ENCODE measurements at regions not wholly inside any gene's neighbourhood (a gene's known extent, or its start where the extent isn't known, plus 50 kb on each side); places are given as distances from the start of the nearest gene placed in this dataset.
A peak's percentile ranks its signal among the peaks of the same experiment; 100 is the strongest.

GRCh38 chr18:2108591-2108990 is 462.7 kb downstream of the METTL4 start:
- DNase-seq (ENCODE audit: low read depth) = peak; percentile 30
- no peak overlapping the region for H3K4me3 ChIP-seq (ENCODE audit: low read length)
- TF ChIP-seq, protein P1, sequence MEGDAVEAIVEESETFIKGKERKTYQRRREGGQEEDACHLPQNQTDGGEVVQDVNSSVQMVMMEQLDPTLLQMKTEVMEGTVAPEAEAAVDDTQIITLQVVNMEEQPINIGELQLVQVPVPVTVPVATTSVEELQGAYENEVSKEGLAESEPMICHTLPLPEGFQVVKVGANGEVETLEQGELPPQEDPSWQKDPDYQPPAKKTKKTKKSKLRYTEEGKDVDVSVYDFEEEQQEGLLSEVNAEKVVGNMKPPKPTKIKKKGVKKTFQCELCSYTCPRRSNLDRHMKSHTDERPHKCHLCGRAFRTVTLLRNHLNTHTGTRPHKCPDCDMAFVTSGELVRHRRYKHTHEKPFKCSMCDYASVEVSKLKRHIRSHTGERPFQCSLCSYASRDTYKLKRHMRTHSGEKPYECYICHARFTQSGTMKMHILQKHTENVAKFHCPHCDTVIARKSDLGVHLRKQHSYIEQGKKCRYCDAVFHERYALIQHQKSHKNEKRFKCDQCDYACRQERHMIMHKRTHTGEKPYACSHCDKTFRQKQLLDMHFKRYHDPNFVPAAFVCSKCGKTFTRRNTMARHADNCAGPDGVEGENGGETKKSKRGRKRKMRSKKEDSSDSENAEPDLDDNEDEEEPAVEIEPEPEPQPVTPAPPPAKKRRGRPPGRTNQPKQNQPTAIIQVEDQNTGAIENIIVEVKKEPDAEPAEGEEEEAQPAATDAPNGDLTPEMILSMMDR (conservative IDR thresholded peaks at IDR 0.05; ENCODE audit: low read depth, low read length) = no peak

GRCh38 chr18:2111456-2111855 is 459.8 kb downstream of the METTL4 start:
- TF ChIP-seq, protein P1 (conservative IDR thresholded peaks at IDR 0.05; ENCODE audit: low read depth, low read length) = no peak
- H3K4me3 ChIP-seq (ENCODE audit: low read length) = no peak overlapping the region
- no peak for DNase-seq (ENCODE audit: low read depth)

- DNase-seq (ENCODE audit: low read depth) = no peak
- TF ChIP-seq, protein P1 (conservative IDR thresholded peaks at IDR 0.05; ENCODE audit: low read depth, low read length) = no peak
- no peak overlapping the region for H3K4me3 ChIP-seq (ENCODE audit: low read length)
Observed at GRCh38 chr18:2112435-2113045, 458.8 kb downstream of the METTL4 start.

- H3K4me3 ChIP-seq (ENCODE audit: low read length) = no peak overlapping the region
- TF ChIP-seq, protein P1 (conservative IDR thresholded peaks at IDR 0.05; ENCODE audit: low read depth, low read length) = no peak
- DNase-seq (ENCODE audit: low read depth) = no peak
Observed at GRCh38 chr18:2114289-2114688, 457.0 kb downstream of the METTL4 start.

GRCh38 chr18:2114765-2115164 is 456.5 kb downstream of the METTL4 start:
- TF ChIP-seq, protein P1 (conservative IDR thresholded peaks at IDR 0.05; ENCODE audit: low read depth, low read length) = no peak
- H3K4me3 ChIP-seq (ENCODE audit: low read length) = no peak overlapping the region
- DNase-seq (ENCODE audit: low read depth) = no peak

DNA sequence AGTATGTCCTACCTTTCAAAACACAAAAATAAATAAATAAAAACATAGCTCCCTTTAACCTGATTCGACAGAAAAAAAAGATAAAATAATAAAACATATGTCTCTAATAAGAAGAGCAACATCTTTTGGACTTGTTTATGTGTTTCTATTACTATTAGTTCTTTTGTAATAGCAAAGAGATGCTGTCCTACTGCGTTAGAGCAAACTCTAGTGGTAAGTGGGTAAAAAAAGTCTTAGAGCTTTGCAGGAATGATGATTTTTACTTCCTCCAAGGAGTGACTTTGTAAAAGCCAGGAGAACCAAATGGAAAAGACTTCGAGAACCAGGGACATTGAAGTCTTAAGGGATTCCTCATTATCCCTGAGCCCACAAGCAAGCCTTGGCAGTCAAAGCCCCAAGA is 450.1 kb downstream of the METTL4 start:
- DNase-seq (ENCODE audit: low read depth) = no peak
- H3K4me3 ChIP-seq (ENCODE audit: low read length) = no peak overlapping the region
- TF ChIP-seq, protein P1 (conservative IDR thresholded peaks at IDR 0.05; ENCODE audit: low read depth, low read length) = no peak

DNA sequence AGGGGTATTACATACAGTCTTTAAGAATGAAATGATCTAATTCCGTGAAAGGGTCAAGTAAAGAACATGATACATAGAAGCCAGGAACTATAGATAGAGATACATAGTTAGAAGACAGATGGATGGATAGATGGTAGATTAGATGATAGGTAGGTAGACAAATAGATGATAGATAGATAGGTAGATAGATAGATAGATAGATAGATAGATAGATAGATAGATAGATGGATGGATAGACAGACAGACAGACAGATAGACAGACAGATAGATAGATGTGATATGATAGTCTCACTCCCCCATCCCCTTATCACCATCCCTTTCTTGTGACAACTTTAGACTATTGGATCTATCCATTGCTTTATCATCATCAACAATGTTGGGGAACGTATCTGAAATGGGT is 448.2 kb downstream of the METTL4 start:
- TF ChIP-seq, protein P1 (conservative IDR thresholded peaks at IDR 0.05; ENCODE audit: low read depth, low read length) = no peak
- no peak for DNase-seq (ENCODE audit: low read depth)

More for the DNA sequence above, 448.2 kb downstream of the METTL4 start:
- no peak overlapping the region for H3K4me3 ChIP-seq (ENCODE audit: low read length)

Data from retinal pigment epithelial cell (primary cell).